ENCODE measurements at regions not wholly inside any gene's neighbourhood (a gene's known extent, or its start where the extent isn't known, plus 50 kb on each side); places are given as distances from the start of the nearest gene placed in this dataset.

DNA sequence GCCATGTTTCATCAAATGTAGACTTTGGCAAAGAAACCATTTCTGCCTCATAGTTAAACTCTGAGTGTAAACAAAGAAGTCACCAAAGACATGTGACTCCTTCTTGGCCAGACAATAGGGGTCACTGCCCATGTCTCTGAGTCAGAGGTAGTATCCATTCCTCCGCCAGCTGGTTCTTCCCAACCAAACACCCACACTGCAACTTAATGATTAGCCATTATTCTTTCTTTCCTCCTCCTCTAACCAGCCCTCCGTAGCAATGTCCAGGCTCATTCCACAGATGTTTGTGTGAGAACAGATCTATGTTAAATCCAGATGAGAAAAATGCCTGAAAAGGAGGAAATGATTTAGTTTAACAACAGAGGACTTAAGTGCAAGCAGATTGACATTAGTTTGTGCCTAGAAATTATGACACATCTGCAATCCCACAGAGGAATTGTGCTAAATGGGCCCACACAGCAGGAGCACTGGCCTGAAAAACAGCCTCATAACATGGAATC lies 127.9 kb upstream of the SH3BP4 start:
- Histone ChIP-seq H3K9me2 (replicated peaks; ENCODE audit: low read length) (no peaks in the 10 kb centered on the region), H3F3A (ENCODE audit: low read length, unreplicated experiment) (no peaks in the 10 kb centered on the region), H2AFZ (ENCODE audit: low read length) (peak overlapping the region; percentile 24; the same call in 1 of the 2 replicates), H3K27ac (ENCODE audit: low read length) (peak overlapping the region; percentile 58), H3K79me2 (ENCODE audit: low read length) (no peaks in the 10 kb centered on the region), H3K4me1 (ENCODE audit: insufficient read depth, low read length) (peaks cover 17% of the 10 kb centered on the region), H3K36me3 (ENCODE audit: low read depth, low read length) (no peaks in the 10 kb centered on the region), H4K20me1 (ENCODE audit: low read length) (no peaks in the 10 kb centered on the region), H3K4me3 (ENCODE audit: low read length) (peak overlapping the region; percentile 26; the same call in 1 of the 2 replicates), H3K4me2 (ENCODE audit: low read length) (peak overlapping the region; percentile 74), H3K27me3 (ENCODE audit: low read length) (no peaks in the 10 kb centered on the region), H3K9ac (ENCODE audit: low read length) (no peak overlapping the region), H3K9me3 (ENCODE audit: low read length) (no peaks in the 10 kb centered on the region)
- TF ChIP-seq EZH2phosphoT487 (IDR thresholded peaks at IDR 0.05; ENCODE audit: borderline replicate concordance, low read length) (no peak), EZH2 (IDR thresholded peaks at IDR 0.05; ENCODE audit: low read length, unreplicated experiment) (no peak)
- TF ChIP-seq, protein P1, sequence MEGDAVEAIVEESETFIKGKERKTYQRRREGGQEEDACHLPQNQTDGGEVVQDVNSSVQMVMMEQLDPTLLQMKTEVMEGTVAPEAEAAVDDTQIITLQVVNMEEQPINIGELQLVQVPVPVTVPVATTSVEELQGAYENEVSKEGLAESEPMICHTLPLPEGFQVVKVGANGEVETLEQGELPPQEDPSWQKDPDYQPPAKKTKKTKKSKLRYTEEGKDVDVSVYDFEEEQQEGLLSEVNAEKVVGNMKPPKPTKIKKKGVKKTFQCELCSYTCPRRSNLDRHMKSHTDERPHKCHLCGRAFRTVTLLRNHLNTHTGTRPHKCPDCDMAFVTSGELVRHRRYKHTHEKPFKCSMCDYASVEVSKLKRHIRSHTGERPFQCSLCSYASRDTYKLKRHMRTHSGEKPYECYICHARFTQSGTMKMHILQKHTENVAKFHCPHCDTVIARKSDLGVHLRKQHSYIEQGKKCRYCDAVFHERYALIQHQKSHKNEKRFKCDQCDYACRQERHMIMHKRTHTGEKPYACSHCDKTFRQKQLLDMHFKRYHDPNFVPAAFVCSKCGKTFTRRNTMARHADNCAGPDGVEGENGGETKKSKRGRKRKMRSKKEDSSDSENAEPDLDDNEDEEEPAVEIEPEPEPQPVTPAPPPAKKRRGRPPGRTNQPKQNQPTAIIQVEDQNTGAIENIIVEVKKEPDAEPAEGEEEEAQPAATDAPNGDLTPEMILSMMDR (conservative IDR thresholded peaks at IDR 0.05; ENCODE audit: low read depth, low read length), result no peak
- no TSS peak for BruUV-seq (replicated peaks)
- ChIA-PET CTCF (no interaction called here), POLR2A (ENCODE audit: unreplicated experiment) (no interaction called here)
- intact Hi-C loops (cut with micrococcal nuclease), result loop anchor here (5.0 to 10.0 kb wide), 2 partner anchors 131 to 132 kb away; partner anchors contain the start of gene SH3BP4
- DNase-seq (peak; percentile 92), ATAC-seq (peak; percentile 99)

DNA sequence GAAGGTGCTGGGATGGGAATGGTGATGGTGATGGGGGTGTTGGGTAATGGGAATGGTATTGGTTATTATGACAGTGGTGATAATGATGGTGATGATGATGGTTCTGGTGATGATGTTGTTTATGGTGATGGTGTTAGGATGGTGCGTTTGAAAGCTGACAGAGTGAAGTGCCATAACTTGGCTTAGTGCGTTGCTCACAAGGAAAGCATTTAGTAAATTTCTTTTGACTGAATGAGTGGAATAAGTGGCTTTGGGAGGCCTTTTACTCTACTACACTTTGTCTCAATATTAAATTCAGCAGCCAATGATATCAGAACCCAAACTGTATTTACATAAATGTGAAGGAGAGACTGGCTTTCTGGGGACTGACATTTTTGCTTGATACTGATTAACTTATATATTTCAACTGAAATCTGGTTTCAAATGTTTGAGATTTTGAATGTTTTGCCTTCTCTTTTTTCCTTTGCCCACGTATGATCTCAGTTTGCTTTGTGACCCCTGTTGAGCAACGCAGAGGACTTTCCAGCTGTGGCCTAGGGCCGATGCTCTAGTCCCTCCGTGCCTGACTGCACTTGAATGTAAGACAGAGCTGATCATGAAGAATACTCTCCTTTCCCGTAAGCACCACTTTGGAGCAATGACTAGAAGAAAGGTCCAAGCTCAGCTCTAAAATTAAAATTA lies 128.5 kb upstream of the SH3BP4 start:
- Histone ChIP-seq H3K79me2 (ENCODE audit: low read length) (no peaks in the 10 kb centered on the region), H3K27ac (ENCODE audit: low read length) (peak overlapping the region; percentile 54), H3K36me3 (ENCODE audit: low read depth, low read length) (no peaks in the 10 kb centered on the region), H3K9me2 (replicated peaks; ENCODE audit: low read length) (no peaks in the 10 kb centered on the region), H3K4me2 (ENCODE audit: low read length) (peak overlapping the region; percentile 74), H3K9me3 (ENCODE audit: low read length) (no peaks in the 10 kb centered on the region), H3K27me3 (ENCODE audit: low read length) (no peaks in the 10 kb centered on the region), H2AFZ (ENCODE audit: low read length) (no peak overlapping the region), H4K20me1 (ENCODE audit: low read length) (no peaks in the 10 kb centered on the region), H3K4me3 (ENCODE audit: low read length) (no peak overlapping the region), H3K4me1 (ENCODE audit: insufficient read depth, low read length) (peaks cover 13% of the 10 kb centered on the region), H3F3A (ENCODE audit: low read length, unreplicated experiment) (no peaks in the 10 kb centered on the region), H3K9ac (ENCODE audit: low read length) (no peak overlapping the region)
- ATAC-seq (no peak), DNase-seq (no peak)
- intact Hi-C loops (cut with micrococcal nuclease), result loop anchor here (5.0 to 10.0 kb wide), 2 partner anchors 131 kb away; partner anchors contain the start of gene SH3BP4
- no TSS peak for BruUV-seq (replicated peaks)
- ChIA-PET CTCF (no interaction called here), POLR2A (ENCODE audit: unreplicated experiment) (no interaction called here)
- TF ChIP-seq EZH2 (IDR thresholded peaks at IDR 0.05; ENCODE audit: low read length, unreplicated experiment) (no peak), EZH2phosphoT487 (IDR thresholded peaks at IDR 0.05; ENCODE audit: borderline replicate concordance, low read length) (no peak)
- TF ChIP-seq, protein P1 (conservative IDR thresholded peaks at IDR 0.05; ENCODE audit: low read depth, low read length), result no peak

DNA sequence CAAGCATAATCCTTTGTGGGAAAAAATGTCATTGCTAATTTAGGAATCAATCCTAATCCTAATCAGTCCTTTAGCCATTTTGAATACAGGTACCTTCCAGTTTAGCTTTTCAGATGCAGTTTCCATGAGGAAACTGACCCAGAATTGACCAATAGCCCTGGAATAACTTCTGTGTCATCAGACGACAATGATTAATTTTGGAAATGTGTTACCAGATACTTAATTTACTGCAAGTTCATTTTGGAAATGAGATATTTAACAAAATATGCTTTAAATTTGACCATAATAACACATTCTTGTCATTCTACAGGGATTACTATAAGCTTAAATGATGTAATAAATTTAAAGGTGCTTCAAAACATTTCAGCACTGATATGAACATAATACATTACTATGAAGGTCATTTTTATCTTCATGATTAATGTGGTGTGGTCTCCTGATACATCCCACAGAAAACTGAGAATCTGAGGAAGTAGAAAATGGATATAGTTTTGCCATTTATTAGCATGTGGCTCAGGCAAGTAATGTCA lies 129.8 kb upstream of the SH3BP4 start:
- no peak overlapping the region for H3K9ac ChIP-seq (ENCODE audit: low read length)
- H3K9me2 ChIP-seq (replicated peaks; ENCODE audit: low read length), result no peaks in the 10 kb centered on the region
- peaks cover 13% of the 10 kb centered on the region for H3K4me1 ChIP-seq (ENCODE audit: insufficient read depth, low read length)
- no peaks in the 10 kb centered on the region for H3K27me3 ChIP-seq (ENCODE audit: low read length)
- H2AFZ ChIP-seq (ENCODE audit: low read length), result no peak overlapping the region
- H3F3A ChIP-seq (ENCODE audit: low read length, unreplicated experiment), result no peaks in the 10 kb centered on the region
- H3K4me2 ChIP-seq (ENCODE audit: low read length), result no peak overlapping the region
- no peaks in the 10 kb centered on the region for H3K9me3 ChIP-seq (ENCODE audit: low read length)
- POLR2A ChIA-PET (ENCODE audit: unreplicated experiment), result no interaction called here
- CTCF ChIA-PET, result no interaction called here
- BruUV-seq (replicated peaks), result no TSS peak
- H3K27ac ChIP-seq (ENCODE audit: low read length), result no peak overlapping the region
- DNase-seq (no peak), ATAC-seq (no peak)
- no peaks in the 10 kb centered on the region for H3K36me3 ChIP-seq (ENCODE audit: low read depth, low read length)
- intact Hi-C loops (cut with micrococcal nuclease), result loop anchor here (5.0 to 10.0 kb wide), 2 partner anchors 130 to 133 kb away; partner anchors contain the start of gene SH3BP4
- H4K20me1 ChIP-seq (ENCODE audit: low read length), result no peaks in the 10 kb centered on the region
- H3K4me3 ChIP-seq (ENCODE audit: low read length), result no peak overlapping the region
- no peaks in the 10 kb centered on the region for H3K79me2 ChIP-seq (ENCODE audit: low read length)
- no peak for TF ChIP-seq EZH2phosphoT487 (IDR thresholded peaks at IDR 0.05; ENCODE audit: borderline replicate concordance, low read length)
- TF ChIP-seq, protein P1 (conservative IDR thresholded peaks at IDR 0.05; ENCODE audit: low read depth, low read length), result no peak
- TF ChIP-seq EZH2 (IDR thresholded peaks at IDR 0.05; ENCODE audit: low read length, unreplicated experiment), result no peak
